SKM-1 (cell line): ENCODE measurements at regions not wholly inside any gene's neighbourhood (a gene's known extent, or its start where the extent isn't known, plus 50 kb on each side); places are given as distances from the start of the nearest gene placed in this dataset.
"Not testable (repeated sequence)": the region's sequence is repeated elsewhere in the genome, so short reads cannot be mapped to it uniquely, and the experiment has no call there.

Source experiments
- DNase-seq: peaks from one replicate; lab custom pipeline; 2025; ENCODE audit not compliant: unreplicated experiment; lab: John Stamatoyannopoulos, UW

DNA sequence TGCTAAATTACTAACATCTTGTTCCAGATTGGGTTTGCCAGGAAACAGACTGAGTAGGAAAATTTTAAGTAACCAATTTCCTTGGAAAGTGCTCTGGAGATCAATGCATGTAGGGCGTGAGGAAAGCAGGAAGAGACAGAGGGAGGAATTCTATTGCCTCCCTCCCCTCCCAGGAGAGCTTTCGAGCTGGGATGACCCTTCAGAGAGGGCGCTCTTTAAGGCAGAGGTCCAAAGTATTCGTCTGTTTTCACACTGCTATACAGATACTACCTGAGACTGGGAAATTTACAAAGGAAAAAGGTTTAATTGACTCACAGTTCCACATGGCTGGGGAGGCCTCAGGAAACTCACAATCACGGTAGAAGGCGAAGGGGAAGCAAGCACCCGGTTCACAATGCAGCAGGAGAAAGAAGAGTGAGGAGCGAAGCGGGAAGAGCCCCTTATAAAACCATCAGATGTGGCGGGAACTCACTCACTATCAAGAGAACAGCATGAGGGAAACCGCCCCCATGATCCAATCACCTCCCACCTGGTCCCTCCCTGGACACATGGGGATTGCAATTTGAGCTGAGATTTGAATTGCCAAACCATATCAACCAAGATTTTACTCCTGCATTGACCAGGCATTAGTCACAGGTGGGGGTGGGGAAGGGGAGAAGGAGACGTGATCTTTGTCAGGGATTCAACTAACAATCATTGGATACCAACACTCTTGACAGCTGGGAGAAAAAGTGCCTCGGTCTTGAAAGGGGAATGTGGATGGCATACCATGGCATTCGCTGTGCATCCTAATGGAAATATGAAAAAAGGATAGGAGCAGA lies 63.8 kb downstream of the SLITRK2 start:
- no peak for DNase-seq

DNA sequence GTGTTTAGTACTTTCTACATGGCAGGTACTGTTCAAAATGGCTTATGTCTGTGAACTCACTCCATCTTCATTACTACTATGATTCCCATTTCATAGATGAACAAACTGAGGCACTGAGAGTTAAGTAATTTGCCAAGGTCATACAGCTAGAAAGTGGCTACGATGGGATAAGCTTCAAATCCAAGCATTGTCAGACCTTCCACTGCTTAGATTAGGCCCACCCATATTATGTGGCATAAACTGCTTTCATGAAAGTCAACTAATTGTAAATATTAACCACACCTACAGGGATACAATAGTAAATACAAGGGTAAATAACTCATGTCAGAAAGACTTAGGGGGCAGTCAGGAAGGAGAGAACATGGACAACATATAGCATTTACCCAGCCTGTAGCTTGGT lies 68.8 kb downstream of the SLITRK2 start:
- no peak for DNase-seq

DNA sequence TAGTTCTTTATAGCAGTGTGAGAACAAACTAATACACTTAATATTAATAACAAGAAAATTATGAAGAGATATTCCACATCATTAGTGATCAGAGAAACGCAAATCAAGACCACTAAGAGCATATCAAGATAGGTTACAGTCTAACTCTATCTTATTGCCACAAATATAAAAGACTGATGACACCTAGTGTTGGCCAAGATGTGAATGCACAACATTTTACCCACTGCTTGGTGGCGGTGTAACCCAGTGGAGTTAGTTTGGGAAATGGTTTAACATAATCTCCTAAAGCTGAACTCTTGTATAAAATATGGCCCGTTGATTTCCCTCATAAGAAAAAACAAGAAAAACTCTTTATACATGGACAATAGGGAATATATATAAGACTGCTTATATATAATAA lies 92.4 kb downstream of the SLITRK2 start:
- DNase-seq, result no peak

DNA sequence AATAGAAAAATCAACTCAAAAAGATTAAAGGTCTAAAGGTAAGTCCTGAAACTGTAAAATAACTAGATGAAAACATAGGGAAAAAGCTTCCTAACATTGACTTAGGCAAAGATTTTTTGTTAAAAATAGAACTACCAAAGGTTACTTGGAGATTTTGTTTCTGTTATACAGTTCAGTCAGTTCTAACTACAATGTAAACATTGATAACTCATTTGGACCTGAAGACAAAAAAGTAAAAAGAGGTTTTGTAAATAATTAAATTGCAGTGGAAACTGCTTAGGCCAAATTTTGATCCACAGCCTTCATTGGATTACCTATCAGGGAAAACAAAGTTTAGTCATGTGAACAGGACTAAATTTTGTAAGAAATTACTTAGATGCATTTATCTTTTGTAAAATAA lies 101.8 kb downstream of the SLITRK2 start:
- no peak for DNase-seq

- DNase-seq, result no peak
Measured at GRCh38 chrX:145923376-145923775, 105.7 kb downstream of the SLITRK2 start.

DNA sequence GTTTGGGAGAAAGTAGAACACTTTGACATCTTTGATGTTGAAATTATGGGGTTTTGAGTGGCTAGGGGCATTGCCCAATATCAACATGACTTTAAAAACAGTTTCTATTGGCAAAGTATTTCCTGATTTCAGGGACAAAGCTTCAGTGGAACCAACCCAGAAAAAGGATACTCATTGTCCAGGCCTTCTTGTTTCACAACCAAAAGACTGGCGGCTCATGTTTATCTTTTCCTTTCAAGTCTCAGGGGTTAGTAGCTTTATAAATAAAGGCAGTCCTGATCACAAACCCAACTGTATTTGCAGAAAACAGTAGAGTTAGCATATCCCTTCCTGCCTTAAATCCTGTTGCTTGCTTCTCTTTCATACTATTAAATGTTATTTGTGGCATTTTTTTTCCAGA lies 119.1 kb downstream of the SLITRK2 start:
- no peak for DNase-seq

DNA sequence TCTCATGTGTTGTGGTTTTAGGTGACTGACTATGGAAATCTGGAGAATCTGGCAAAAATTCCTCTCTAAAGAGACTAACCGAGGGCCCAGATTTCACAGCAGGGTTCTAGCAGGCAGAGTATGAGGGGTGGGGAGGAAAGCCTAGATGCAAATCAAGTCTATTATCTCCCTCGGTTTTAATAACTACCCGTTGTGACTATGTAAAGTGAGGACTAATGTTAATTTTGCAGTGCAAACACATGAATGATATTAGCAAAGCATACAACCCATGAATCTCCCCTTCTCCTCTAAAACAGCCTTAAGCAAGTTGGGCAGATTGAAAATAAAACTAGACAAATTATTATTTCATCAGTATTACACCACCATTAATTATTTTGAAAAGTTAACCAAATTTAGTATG lies 131.4 kb downstream of the SLITRK2 start:
- no peak for DNase-seq

GRCh38 chrX:145953628-145954027 lies 136.0 kb downstream of the SLITRK2 start:
- DNase-seq, result no peak

DNA sequence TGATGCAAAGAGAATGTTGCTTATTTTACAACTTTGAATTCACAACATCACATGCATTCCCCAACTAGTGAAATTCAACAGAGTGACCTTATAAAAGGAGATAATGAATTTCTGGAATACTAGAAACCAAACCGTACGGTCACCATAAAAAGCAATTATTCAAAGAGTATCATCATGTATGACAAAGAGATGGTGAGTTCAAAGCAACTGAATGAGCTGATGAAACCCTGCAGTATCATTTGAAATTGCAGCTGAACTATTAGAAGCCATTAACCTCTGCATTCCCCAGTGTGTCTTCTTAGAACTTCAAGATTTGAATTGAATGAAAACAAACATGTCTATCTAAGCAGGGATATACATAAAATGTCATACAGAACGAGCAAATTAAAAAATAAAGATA lies 172.4 kb downstream of the SLITRK2 start:
- DNase-seq, result no peak

- no peak for DNase-seq
Measured at GRCh38 chrX:146006637-146007036, 189.0 kb downstream of the SLITRK2 start.

DNA sequence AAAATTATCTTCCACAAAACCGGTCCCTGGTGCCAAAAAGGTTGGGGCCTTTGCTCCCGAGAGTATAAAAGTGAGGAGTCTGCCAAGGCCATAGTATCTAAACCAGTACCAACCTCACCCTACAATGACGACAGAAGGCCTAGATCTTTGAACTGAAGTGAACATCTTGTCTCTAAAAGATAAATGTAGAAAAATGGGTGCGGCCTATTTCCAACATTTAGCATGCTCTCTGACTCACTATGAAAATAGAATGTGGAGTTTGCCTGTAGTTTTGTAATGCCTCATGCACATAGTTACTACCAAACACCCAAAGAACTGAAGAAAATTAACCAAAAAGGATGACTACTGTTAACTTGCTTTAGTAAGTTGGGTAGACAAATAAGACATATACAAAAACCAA lies 218.4 kb downstream of the SLITRK2 start:
- DNase-seq, result no peak

- DNase-seq, result no peak
Measured at GRCh38 chrX:146041741-146042140, 224.1 kb downstream of the SLITRK2 start.

DNA sequence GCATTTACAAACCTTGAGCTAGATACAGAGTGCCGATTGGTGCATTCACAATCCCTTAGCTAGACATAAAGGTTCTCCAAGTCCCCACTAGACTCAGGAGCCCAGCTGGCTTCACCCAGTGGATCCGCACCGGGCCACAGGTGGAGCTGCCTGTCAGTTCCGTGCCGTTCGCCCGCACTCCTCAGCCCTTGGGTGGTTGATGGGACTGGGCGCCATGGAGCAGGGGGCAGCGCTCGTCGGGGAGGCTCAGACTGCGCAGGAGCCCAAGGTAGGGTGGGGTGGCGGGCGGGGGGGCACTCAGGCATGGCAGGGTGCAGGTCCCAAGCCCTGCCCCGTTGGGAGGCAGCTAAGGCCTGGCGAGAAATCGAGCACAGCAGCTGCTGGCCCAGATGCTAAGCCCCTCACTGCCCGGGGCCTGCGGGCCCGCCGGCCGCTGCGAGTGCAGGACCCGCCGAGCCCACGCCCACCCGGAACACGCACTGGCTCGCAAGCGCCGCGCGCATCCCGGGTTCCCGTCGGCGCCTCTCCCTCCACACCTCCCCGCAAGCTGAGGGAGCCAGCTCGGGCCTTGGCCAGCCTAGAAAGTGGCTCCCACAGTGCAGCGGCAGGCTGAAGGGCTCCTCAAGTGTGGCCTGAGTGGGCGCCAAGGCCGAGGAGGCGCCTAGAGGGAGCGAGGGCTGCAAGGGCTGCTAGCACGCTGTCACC lies 228.5 kb downstream of the SLITRK2 start:
- DNase-seq, result not testable (repeated sequence)

- not testable (repeated sequence) for DNase-seq
Measured at GRCh38 chrX:146049568-146049967, 231.9 kb downstream of the SLITRK2 start.

DNA sequence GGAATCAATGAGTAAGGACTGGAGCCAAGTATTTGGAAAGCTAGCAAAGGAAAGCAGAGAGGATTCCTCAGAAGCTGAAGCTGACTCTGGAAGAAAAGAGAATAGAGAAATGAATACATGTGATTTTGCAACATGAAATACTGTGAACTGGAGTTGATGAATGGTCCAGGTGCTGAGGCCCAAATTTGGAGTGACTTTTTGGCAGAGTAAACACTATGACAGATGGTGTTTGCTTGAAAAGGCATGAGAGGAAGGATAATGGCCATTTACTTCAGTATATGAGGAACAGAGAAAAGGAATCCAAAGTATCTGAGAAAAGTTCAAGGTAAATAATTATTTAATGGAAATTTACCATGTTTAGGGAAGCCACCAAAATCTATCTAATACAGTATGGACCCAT lies 236.7 kb downstream of the SLITRK2 start:
- no peak for DNase-seq

- DNase-seq, result no peak
Measured at GRCh38 chrX:146055733-146056132, 238.1 kb downstream of the SLITRK2 start.

- no peak for DNase-seq
Measured at GRCh38 chrX:146056511-146057081, 239.0 kb downstream of the SLITRK2 start.

DNA sequence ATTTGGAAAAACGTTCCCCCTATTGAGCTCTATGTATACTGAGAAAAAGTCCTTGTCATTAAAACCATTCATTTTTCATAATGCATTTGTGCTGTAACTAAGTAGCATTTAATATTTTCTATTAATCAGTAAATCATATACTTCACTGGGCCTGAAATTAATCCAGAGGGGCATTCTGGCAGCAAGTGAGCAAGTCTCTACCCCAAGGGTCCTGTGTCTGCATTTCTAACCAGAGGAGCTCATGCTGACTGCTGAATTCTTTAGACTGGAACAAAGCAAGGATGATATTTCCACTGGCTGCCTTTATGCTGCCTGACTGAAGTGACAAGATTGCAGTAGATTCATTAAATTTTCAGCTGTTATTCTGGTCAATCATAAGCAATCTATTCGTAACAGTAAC lies 246.5 kb downstream of the SLITRK2 start:
- DNase-seq, result no peak

DNA sequence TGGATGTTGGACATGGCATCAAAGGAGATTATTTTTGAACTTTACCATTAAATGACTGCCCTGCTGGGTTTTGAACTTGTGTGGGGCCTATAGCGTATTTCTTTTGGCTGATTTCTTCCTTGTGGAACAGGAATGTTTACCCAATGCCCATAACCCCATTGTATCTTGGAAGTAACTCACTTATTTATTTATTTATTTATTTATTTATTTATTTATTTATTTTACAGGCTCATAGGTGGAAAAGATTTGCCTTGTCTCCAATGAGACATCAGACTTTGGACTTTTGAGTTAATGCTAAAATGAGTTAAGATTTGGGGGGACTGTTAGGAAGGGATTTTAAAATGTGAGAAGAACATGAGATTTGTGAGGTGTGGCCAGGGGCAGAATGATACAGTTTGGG lies 273.1 kb downstream of the SLITRK2 start:
- DNase-seq, result no peak

DNA sequence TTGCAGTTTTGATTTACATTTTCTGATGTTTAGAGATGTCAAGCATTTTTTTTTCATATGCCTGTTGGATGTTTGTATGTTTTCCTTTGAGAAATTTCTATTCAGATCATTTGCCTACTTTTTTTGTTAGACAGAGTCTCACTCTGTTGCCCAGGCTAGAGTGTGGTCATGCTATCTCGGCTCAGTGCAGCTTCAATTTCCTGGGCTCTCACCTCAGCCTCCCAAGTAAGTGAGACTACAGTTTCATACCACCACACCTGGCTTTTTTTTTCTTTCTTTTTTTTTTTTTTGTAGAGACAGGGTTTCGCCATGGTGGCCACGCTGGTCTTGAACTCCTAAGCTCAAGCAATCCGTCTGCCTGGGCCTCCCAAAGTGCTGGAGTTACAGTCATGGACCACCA lies 291.7 kb downstream of the SLITRK2 start:
- no peak for DNase-seq

DNA sequence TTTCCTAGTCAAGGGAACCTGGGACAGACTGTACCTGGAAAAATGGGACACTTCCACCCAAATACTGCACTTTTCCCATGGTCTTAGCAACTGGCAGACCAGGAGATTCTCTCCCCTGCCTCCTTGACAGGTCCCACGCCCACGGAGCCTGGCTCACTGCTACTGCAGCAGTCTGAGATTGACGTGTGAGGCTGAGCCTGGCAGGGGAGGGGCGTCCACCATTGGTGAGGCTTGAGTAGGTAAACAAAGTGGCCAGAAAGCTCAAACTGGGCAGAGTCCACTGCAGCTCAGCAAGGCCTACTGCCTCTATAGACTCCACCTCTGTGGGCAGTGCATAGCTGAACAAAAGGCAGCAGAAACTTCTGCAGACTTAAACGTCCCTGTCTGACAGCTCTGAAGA lies 301.4 kb downstream of the SLITRK2 start:
- not testable (repeated sequence) for DNase-seq

DNA sequence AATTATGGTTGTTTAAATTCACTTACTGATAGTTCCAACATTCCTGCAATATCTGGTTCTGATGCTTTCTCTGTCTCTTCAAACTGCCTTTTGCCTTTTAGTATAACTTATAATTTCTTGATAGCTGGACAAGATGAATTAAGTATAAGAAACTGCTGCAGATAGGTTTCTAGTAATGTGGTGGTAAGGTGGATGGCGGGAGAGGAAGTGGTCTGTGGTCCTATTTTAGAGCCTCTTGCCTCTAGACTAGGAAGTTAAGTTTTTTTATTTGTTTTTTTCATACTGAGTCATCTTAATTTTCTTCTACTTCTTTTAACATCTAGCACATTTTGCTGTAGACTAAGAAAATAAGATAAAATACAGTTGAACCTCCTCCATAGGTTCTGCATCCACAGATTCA lies 310.0 kb downstream of the SLITRK2 start:
- DNase-seq, result no peak
